GM06990 (cell line): ENCODE measurements at regions not wholly inside any gene's neighbourhood (a gene's known extent, or its start where the extent isn't known, plus 50 kb on each side); places are given as distances from the start of the nearest gene placed in this dataset.
A peak's percentile ranks its signal among the peaks of the same experiment; 100 is the strongest.

ENCODE experiments used
- DNase-seq: peaks from one replicate; pipeline ENCODE4 v3.0.0-alpha.2; 2011; ENCODE audit not compliant: insufficient read length; ENCODE audit errors: extremely low read depth
- H3K27me3 ChIP-seq: replicated peaks from 2 replicates; pipeline ENCODE4 v1.6.0; 2011; ENCODE audit warnings: low read length; ENCODE audit not compliant: control insufficient read depth, insufficient read depth
- H3K36me3 ChIP-seq: 2 replicates; pipeline ENCODE4 v1.5.1; 2011; ENCODE audit warnings: low read length; ENCODE audit not compliant: control insufficient read depth, insufficient read depth
- H3K4me3 ChIP-seq: replicated peaks from 2 replicates; pipeline ENCODE4 v1.5.1; 2011; ENCODE audit warnings: low read depth, mild to moderate bottlenecking, control low read depth, low read length
- TF ChIP-seq, protein P1 (sequence below): IDR thresholded peaks from 2 replicates; pipeline ENCODE4 v1.5.1; 2011; ENCODE audit warnings: low read length, control low read depth, mild to moderate bottlenecking, inconsistent platforms; ENCODE audit not compliant: insufficient read depth, poor library complexity, severe bottlenecking

DNA sequence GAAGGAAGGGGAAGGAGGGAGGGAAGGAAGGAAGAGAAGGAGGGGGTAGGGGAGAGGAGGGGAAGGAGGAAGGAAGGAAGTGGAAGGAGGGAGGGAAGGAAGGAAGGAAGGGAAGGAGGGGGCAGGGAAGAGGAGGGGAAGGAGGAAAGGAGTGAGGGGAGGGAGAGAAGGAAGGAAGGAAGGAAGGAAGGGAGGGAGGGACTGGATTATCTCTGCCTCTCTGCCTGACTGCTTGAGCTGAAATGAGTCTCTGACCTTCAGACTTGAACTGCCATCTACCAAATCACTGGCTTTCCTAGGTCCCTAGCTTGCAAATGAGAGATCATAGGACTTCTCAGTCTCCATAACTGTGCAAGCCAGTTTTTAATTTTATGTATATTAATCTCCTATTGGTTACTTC lies 436.8 kb downstream of the PREX1 start:
- Histone ChIP-seq H3K27me3 (peaks cover 3% of the 10 kb centered on the region), H3K36me3 (no peaks in the 10 kb centered on the region), H3K4me3 (no peak overlapping the region)
- TF ChIP-seq, protein P1, sequence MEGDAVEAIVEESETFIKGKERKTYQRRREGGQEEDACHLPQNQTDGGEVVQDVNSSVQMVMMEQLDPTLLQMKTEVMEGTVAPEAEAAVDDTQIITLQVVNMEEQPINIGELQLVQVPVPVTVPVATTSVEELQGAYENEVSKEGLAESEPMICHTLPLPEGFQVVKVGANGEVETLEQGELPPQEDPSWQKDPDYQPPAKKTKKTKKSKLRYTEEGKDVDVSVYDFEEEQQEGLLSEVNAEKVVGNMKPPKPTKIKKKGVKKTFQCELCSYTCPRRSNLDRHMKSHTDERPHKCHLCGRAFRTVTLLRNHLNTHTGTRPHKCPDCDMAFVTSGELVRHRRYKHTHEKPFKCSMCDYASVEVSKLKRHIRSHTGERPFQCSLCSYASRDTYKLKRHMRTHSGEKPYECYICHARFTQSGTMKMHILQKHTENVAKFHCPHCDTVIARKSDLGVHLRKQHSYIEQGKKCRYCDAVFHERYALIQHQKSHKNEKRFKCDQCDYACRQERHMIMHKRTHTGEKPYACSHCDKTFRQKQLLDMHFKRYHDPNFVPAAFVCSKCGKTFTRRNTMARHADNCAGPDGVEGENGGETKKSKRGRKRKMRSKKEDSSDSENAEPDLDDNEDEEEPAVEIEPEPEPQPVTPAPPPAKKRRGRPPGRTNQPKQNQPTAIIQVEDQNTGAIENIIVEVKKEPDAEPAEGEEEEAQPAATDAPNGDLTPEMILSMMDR = no peak
- no peak for DNase-seq

DNA sequence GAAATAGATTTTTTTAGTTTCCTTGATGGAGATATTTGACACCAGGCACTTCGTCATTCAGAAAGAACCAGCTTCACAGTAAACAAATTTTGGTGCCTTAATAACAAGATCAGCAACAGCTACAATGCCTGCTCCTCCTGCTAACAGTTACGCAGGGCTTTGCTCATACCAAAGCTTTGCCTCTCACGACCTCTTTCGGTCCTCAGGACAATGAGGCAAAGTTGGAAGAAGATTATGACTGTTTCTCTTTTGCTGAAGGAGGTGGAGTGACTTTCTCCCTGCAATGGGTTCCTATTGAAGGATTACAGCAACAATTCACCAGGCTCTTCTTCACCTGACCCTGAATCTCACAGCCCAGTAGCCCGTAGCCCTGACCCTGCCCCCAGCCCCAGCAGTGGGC lies 440.1 kb downstream of the PREX1 start:
- H3K4me3 ChIP-seq = no peak overlapping the region
- no peaks in the 10 kb centered on the region; the same call in 1 of the 2 replicates for H3K27me3 ChIP-seq
- no peaks in the 10 kb centered on the region for H3K36me3 ChIP-seq
- DNase-seq = no peak
- TF ChIP-seq, protein P1 = no peak

DNA sequence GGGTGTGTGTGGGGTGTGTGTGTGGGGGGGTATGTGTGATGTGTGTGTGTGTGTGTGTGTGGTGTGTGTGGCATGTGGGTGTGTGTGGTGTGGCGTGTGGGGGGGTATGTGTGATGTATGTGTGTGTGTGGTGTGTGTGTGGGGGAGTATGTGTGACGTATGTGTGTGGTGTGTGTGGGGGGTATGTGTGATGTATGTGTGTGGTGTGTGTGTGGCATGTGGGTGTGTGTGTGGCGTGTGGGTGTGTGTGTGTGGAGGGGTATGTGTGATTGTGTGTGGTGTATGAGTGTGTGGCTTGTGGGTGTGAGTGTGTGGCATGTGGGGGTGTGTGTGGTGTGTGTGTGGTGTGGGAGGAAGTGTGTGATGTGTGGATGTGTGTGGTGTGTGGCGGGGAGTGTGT lies 442.3 kb downstream of the PREX1 start:
- TF ChIP-seq, protein P1 = no peak
- Histone ChIP-seq H3K4me3 (no peak overlapping the region), H3K27me3 (no peaks in the 10 kb centered on the region; the same call in 1 of the 2 replicates), H3K36me3 (no peaks in the 10 kb centered on the region)
- DNase-seq = no peak

DNA sequence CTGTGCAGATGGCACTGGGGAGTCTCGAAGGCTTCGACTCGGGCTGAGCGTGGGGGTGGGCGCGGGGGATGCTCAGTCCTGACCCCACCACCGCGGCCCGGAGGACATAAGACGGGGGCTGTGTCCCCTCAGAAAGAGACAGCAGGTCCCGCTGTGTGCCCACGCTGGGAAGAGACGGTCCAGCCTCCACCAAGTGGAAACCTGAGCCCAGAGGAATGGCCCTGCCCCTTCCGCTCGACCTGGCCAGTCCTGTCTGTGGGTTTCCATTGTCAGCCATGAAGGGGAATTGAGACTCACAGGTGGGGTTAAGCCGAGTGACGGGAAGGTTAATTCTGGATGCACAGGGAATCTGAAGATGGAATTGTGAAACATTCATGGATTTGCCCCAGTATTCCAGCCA lies 442.7 kb downstream of the PREX1 start:
- Histone ChIP-seq H3K4me3 (no peak overlapping the region), H3K36me3 (no peaks in the 10 kb centered on the region), H3K27me3 (no peaks in the 10 kb centered on the region; the same call in 1 of the 2 replicates)
- DNase-seq = no peak
- TF ChIP-seq, protein P1 = no peak

DNA sequence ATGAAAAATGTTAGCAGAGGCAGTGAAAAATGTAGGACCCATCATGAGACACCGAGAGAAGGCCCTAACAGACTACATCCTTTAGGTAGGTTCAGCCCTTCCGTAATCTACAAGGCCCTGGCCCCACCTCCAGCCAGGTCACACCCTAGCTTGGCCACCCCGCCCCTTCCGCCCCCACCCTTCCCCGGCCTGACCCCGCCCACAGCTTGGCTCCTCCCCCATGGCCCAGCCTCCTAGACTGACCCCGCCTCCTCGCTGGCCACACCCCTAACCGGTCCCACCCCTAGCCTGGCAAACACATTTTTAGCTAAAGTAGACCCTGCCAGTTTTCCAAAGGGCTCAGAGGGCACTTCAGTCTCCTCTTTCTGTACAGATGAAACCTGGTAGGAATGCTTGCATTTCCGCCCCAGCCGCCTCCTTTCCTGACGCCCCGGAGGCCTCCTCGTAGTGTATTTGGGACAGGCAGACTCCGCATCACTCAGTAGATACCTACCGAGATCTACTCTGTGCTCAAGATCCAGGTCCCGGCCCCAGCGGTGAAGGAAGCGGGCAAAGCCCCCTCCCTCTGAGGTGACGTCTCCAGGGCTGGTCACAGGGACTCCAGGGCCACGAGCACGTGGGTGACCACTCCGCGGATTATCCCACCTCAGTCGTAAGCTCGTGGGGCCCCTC lies 443.5 kb downstream of the PREX1 start:
- TF ChIP-seq, protein P1 = no peak
- H3K4me3 ChIP-seq = no peak overlapping the region
- H3K27me3 ChIP-seq = no peaks in the 10 kb centered on the region
- H3K36me3 ChIP-seq = no peaks in the 10 kb centered on the region
- peak; percentile 44 for DNase-seq

DNA sequence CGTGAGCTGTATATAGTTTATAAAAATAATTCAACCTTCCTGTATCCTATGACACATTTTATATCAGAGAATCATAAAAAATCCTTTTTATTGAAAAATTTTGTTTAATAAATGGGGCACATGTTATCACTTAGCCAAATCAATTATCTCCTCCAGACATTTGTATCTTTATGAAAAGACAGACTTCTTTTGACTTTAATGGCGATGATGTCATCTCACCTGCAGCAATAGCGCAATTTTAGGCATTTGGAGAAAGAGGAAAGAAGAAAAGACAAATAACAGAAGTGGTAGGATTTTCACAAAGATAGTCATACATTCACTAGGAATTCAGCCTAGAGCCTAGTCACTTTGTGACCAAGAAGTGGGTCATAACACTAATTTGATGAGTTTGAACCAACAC lies 444.5 kb downstream of the PREX1 start:
- TF ChIP-seq, protein P1 = no peak
- no peak for DNase-seq
- H3K27me3 ChIP-seq = no peaks in the 10 kb centered on the region

More for the DNA sequence above, 444.5 kb downstream of the PREX1 start:
- no peaks in the 10 kb centered on the region for H3K36me3 ChIP-seq
- no peak overlapping the region for H3K4me3 ChIP-seq
